Superior temporal gyrus (tissue), 1 donor: ENCODE measurements at regions not wholly inside any gene's neighbourhood (a gene's known extent, or its start where the extent isn't known, plus 50 kb on each side); places are given as distances from the start of the nearest gene placed in this dataset.
A peak's percentile ranks its signal among the peaks of the same experiment; 100 is the strongest.

ENCODE experiments used
- DNase-seq: peaks from one replicate; pipeline ENCODE4 v3.0.0-alpha.2; 2016; ENCODE audit errors: extremely low spot score

GRCh38 chr1:221630236-221630635 lies 111.7 kb downstream of the DUSP10 start:
- DNase-seq: no peak

- DNase-seq: no peak
These were observed 110.3 kb downstream of the DUSP10 start for GRCh38 chr1:221631556-221631955.

- DNase-seq: no peak
These were observed 109.8 kb downstream of the DUSP10 start for GRCh38 chr1:221632072-221632471.

- no peak for DNase-seq
These were observed 108.0 kb downstream of the DUSP10 start for GRCh38 chr1:221633841-221634409.

GRCh38 chr1:221634606-221635005 lies 107.3 kb downstream of the DUSP10 start:
- no peak for DNase-seq

- no peak for DNase-seq
These were observed 106.6 kb downstream of the DUSP10 start for GRCh38 chr1:221635305-221635704.

GRCh38 chr1:221636096-221636495 lies 105.8 kb downstream of the DUSP10 start:
- DNase-seq: no peak

GRCh38 chr1:221636967-221637366 lies 104.9 kb downstream of the DUSP10 start:
- DNase-seq: no peak

- DNase-seq: peak; percentile 46
These were observed 104.2 kb downstream of the DUSP10 start for GRCh38 chr1:221637641-221638041.

GRCh38 chr1:221638595-221638994 lies 103.3 kb downstream of the DUSP10 start:
- no peak for DNase-seq

- DNase-seq: no peak
These were observed 100.1 kb downstream of the DUSP10 start for GRCh38 chr1:221641811-221642210.

GRCh38 chr1:221643404-221644144 lies 98.3 kb downstream of the DUSP10 start:
- no peak for DNase-seq

GRCh38 chr1:221644145-221644448 lies 97.8 kb downstream of the DUSP10 start:
- DNase-seq: no peak

GRCh38 chr1:221644663-221645258 lies 97.1 kb downstream of the DUSP10 start:
- DNase-seq: no peak

GRCh38 chr1:221648201-221648600 lies 93.7 kb downstream of the DUSP10 start:
- DNase-seq: no peak
